HCT116 (cell line): ENCODE measurements at regions not wholly inside any gene's neighbourhood (a gene's known extent, or its start where the extent isn't known, plus 50 kb on each side); places are given as distances from the start of the nearest gene placed in this dataset.

Experiments
- ATAC-seq: fragments of 200-7000 bp; cut with Tn5 transposase; 2 replicates; pipeline ENCODE4 v1.9.1; 2020; ENCODE audit warnings: mild to moderate bottlenecking, moderate library complexity
- BruUV-seq: library from RNA; stranded (reverse); fragments of 400-500 nt; replicated peaks from 2 replicates; lab custom pipeline; 2021; lab: Mats Ljungman, UMichigan
- CTCF ChIA-PET: fragments of 300-600 bp; sonication (Branson Sonifier 250); formaldehyde crosslinking; loops from one replicate; lab custom pipeline; 2021; ENCODE audit warnings: antibody characterized with exemption; lab: Charles Lee
- POLR2A ChIA-PET: fragments of 300-600, 350-600 bp; sonication (Branson Sonifier 250); formaldehyde crosslinking; loops from one replicate; lab custom pipeline; 2021; ENCODE audit warnings: antibody characterized with exemption; lab: Charles Lee
- RAD21 ChIA-PET, 2 experiments: fragments of 300-600 bp; sonication (Branson Sonifier 250); formaldehyde crosslinking; loops; one replicate each; lab custom pipeline; 2023; ENCODE audit warnings: low total read pairs in 2 of 2; ENCODE audit not compliant: uncharacterized antibody in 2 of 2, unreplicated experiment in 2 of 2, low non-redundant PET in 1 of 2; lab: Charles Lee
- DNase-seq: peaks from one replicate; pipeline ENCODE4 v3.0.0-alpha.2; 2010; ENCODE audit warnings: low read depth, low spot score
- H2AFZ ChIP-seq: fragments of 200-600 bp; shearing (Covaris generic), sonication (generic); 2 replicates; pipeline ENCODE4 v1.6.1; 2017; ENCODE audit warnings: low read depth, mixed run types, mixed read lengths, antibody characterized with exemption, low read length; ENCODE audit not compliant: poor library complexity, severe bottlenecking
- H3K27ac ChIP-seq: 2 replicates; pipeline ENCODE4 v1.5.1; 2012; ENCODE audit warnings: low read depth, low read length
- H3K27me3 ChIP-seq: fragments of 200-600 bp; sonication (generic); 2 replicates; pipeline ENCODE4 v1.6.1; 2016; ENCODE audit warnings: mixed run types, low read length, mixed read lengths; ENCODE audit not compliant: insufficient read depth
- H3K36me3 ChIP-seq, 2 experiments: fragments of 200-500 bp in 1 of 2; fragments of 200-600 bp in 1 of 2; sonication (Bioruptor generic) in 1 of 2; sonication (generic) in 1 of 2; 2 replicates each; pipeline versions ENCODE4 v1.5.1 to v1.6.1; 2014 to 2016; ENCODE audit warnings: low read length in 2 of 2, inconsistent platforms in 1 of 2, mixed read lengths in 1 of 2, mixed run types in 1 of 2; ENCODE audit not compliant: insufficient read depth in 2 of 2, control insufficient read depth in 1 of 2
- H3K4me1 ChIP-seq, 2 experiments: fragments of 200-600 bp in 1 of 2; sonication (generic) in 1 of 2; 2 replicates each; pipeline versions ENCODE4 v1.5.1 to v1.6.1; 2012 to 2017; ENCODE audit warnings: low read length in 2 of 2, inconsistent platforms in 1 of 2, mild to moderate bottlenecking in 1 of 2, mixed read lengths in 1 of 2, mixed run types in 1 of 2, moderate library complexity in 1 of 2; ENCODE audit not compliant: insufficient read depth in 2 of 2, control insufficient read depth in 1 of 2
- H3K4me2 ChIP-seq: fragments of 200-600 bp; sonication (generic); 2 replicates; pipeline ENCODE4 v1.6.1; 2017; ENCODE audit warnings: mixed run types, low read length, mixed read lengths
- H3K4me3 ChIP-seq, 2 experiments: fragments of 200-600 bp in 1 of 2; sonication (generic) in 1 of 2; replicated peaks in 1 of 2; 2 replicates each; pipeline ENCODE4 v1.5.1; 2011 to 2016; ENCODE audit warnings: low read length in 2 of 2, control low read depth in 1 of 2, low read depth in 1 of 2, mild to moderate bottlenecking in 1 of 2, mixed read lengths in 1 of 2, mixed run types in 1 of 2
- H3K79me2 ChIP-seq: fragments of 200-600 bp; sonication (generic); 2 replicates; pipeline ENCODE4 v1.6.1; 2017; ENCODE audit warnings: mild to moderate bottlenecking, mixed run types, low read length, moderate library complexity, mixed read lengths; ENCODE audit not compliant: insufficient read depth
- H3K9ac ChIP-seq: fragments of 200-600 bp; sonication (generic); 2 replicates; pipeline ENCODE4 v1.6.1; 2016; ENCODE audit warnings: low read length, mixed read lengths
- H3K9me2 ChIP-seq: fragments of 200-600 bp; sonication (generic), shearing (Covaris generic); 2 replicates; pipeline ENCODE4 v1.6.1; 2017; ENCODE audit warnings: mixed run types, mild to moderate bottlenecking, moderate library complexity; ENCODE audit not compliant: insufficient read depth
- H3K9me3 ChIP-seq, 2 experiments: fragments of 200-500 bp in 1 of 2; fragments of 200-600 bp in 1 of 2; sonication (Bioruptor generic) in 1 of 2; sonication (generic) in 1 of 2; 2 replicates each; pipeline ENCODE4 v1.6.1; 2014 to 2017; ENCODE audit warnings: low read length in 2 of 2, mixed read lengths in 2 of 2, inconsistent platforms in 1 of 2, low read depth in 1 of 2, mild to moderate bottlenecking in 1 of 2, mixed run types in 1 of 2, moderate library complexity in 1 of 2; ENCODE audit not compliant: control insufficient read depth in 1 of 2, insufficient read depth in 1 of 2
- H4K20me1 ChIP-seq: fragments of 200-600 bp; sonication (generic), shearing (Covaris generic); 2 replicates; pipeline ENCODE4 v1.6.1; 2017; ENCODE audit warnings: mixed run types, mild to moderate bottlenecking, moderate library complexity; ENCODE audit not compliant: insufficient read depth
- CBX3 ChIP-seq: IDR thresholded peaks from 2 replicates; pipeline ENCODE4 v1.6.1; 2012; ENCODE audit warnings: low read depth
- EGR1 ChIP-seq: IDR thresholded peaks from 2 replicates; pipeline ENCODE4 v1.6.1; 2012; ENCODE audit warnings: low read depth
- FOSL1 ChIP-seq: IDR thresholded peaks from 2 replicates; pipeline ENCODE4 v1.6.1; 2012; ENCODE audit warnings: low read depth
- POLR2AphosphoS5 ChIP-seq: IDR thresholded peaks from 2 replicates; pipeline ENCODE4 v1.6.1; 2011; ENCODE audit warnings: mild to moderate bottlenecking, low read depth, low read length, moderate library complexity
- RAD21 ChIP-seq: IDR thresholded peaks from 2 replicates; pipeline ENCODE4 v1.6.1; 2012; ENCODE audit warnings: low read depth, mild to moderate bottlenecking
- REST ChIP-seq: IDR thresholded peaks from 2 replicates; pipeline ENCODE4 v1.6.1; 2012; ENCODE audit warnings: low read depth
- SIN3A ChIP-seq: IDR thresholded peaks from 2 replicates; pipeline ENCODE4 v1.6.1; 2012; ENCODE audit warnings: low read depth
- TCF7L2 ChIP-seq: IDR thresholded peaks from 2 replicates; pipeline ENCODE4 v1.7.0; 2011; ENCODE audit warnings: borderline replicate concordance, inconsistent platforms; ENCODE audit not compliant: insufficient read depth, insufficient read length; ENCODE audit errors: extremely low read depth
- intact Hi-C: fragments of 100-400 bp; cut with micrococcal nuclease; formaldehyde crosslinking; loops from 2 replicates; pipeline ENCODE4 v1.10.0; 2022

GRCh38 chr4:15260758-15261157 is 167.1 kb upstream of the C1QTNF7 start (continued):
- TF ChIP-seq REST (no peak), EGR1 (no peak), SIN3A (no peak), FOSL1 (no peak), POLR2AphosphoS5 (no peak), TCF7L2 (no peak), CBX3 (no peak)

- Histone ChIP-seq H3K27ac (no peak overlapping the region), H3K4me1 (no peaks in the 10 kb centered on the region), H3K36me3 (no peaks in the 10 kb centered on the region), H3K4me3 (no peak overlapping the region), H3K4me2 (no peak overlapping the region), H3K9ac (no peak overlapping the region), H2AFZ (no peak overlapping the region), H3K79me2 (no peaks in the 10 kb centered on the region), H3K9me3 (no peaks in the 10 kb centered on the region; a peak in 1 of 4 replicates), H3K9me2 (no peaks in the 10 kb centered on the region), H4K20me1 (no peaks in the 10 kb centered on the region), H3K27me3 (peaks cover 9% of the 10 kb centered on the region; the same call in 1 of the 2 replicates)
- BruUV-seq: no TSS peak
- ATAC-seq (no peak), DNase-seq (no peak)
- POLR2A ChIA-PET: no interaction called here
- CTCF ChIA-PET: no interaction called here
- TF ChIP-seq RAD21: no peak
- TF ChIP-seq FOSL1: 0 out of 2 replicates have a peak, but pooled peaks have one; percentile 16
- intact Hi-C loops: no loop called here
- RAD21 ChIA-PET: no interaction called here
These were observed 165.4 kb upstream of the C1QTNF7 start for GRCh38 chr4:15262396-15262795.
